Right lobe of liver (tissue), 6 donors: ENCODE measurements at regions not wholly inside any gene's neighbourhood (a gene's known extent, or its start where the extent isn't known, plus 50 kb on each side); places are given as distances from the start of the nearest gene placed in this dataset.

Experiments used
- ATAC-seq, 4 donors: fragments of 200-7000 bp; cut with Tn5 transposase; one replicate each; pipeline ENCODE4 v1.9.1; 2020; ENCODE audit warnings: mild to moderate bottlenecking in 4 of 4, moderate library complexity in 4 of 4
- DNase-seq, 3 donors: peaks; one replicate each; pipeline ENCODE4 v3.0.0-alpha.2; 2020
- H3K27ac ChIP-seq, 3 donors: fragments of 200-600 bp; one replicate each; pipeline ENCODE4 v1.8.0; 2022
- H3K27me3 ChIP-seq, 2 donors: fragments of 200-600 bp; one replicate each; pipeline ENCODE4 v1.8.0; 2022
- H3K36me3 ChIP-seq, 4 donors: fragments of 200-600 bp; sonication (generic) in 1 of 4; one replicate each; pipeline versions ENCODE4 v1.5.1 to v1.8.0; 2017 to 2022; ENCODE audit warnings: control low read depth in 1 of 4
- H3K4me1 ChIP-seq, 4 donors: fragments of 200-600 bp; sonication (generic) in 1 of 4; one replicate each; pipeline versions ENCODE4 v1.5.1 to v1.8.0; 2017 to 2022; ENCODE audit warnings: control low read depth in 1 of 4
- H3K4me3 ChIP-seq, 3 donors: fragments of 200-600 bp; one replicate each; pipeline ENCODE4 v1.8.0; 2022
- H3K9me3 ChIP-seq, 4 donors: fragments of 200-600 bp; sonication (generic) in 1 of 4; one replicate each; pipeline versions ENCODE4 v1.5.1 to v1.8.0; 2017 to 2022; ENCODE audit warnings: control low read depth in 1 of 4
- CTCF ChIP-seq, 4 donors: fragments of 200-600 bp in 3 of 4; fragments of 450-650 bp in 1 of 4; IDR thresholded peaks; one replicate each; pipeline versions ENCODE4 v1.5.1 to v1.8.0; 2016 to 2022; ENCODE audit warnings: antibody characterized with exemption in 4 of 4, mild to moderate bottlenecking in 2 of 4
- POLR2A ChIP-seq: fragments of 450-650 bp; IDR thresholded peaks from one replicate; pipeline ENCODE4 v1.6.1; 2017; ENCODE audit warnings: antibody characterized with exemption, mild to moderate bottlenecking
- WGBS: methylation state at CpG from one replicate; pipeline ENCODE4 v1.1.6; 2018; ENCODE audit warnings: low coverage, low lambda C conversion rate; ENCODE audit not compliant: insufficient coverage; ENCODE audit errors: missing lambda C conversion rate; 5-methylcytosine and 5-hydroxymethylcytosine counted together
- intact Hi-C, 2 donors: fragments of 100-400 bp; cut with DNase I; formaldehyde crosslinking; loops; one replicate each; pipeline versions ENCODE4 v1.11.2 to v1.14.1; 2022
- donor health status: DM: no; HTN: yes; CAD: no.
- donor health status: DM: no; HTN: no; CAD: no.
- donor health status: DM: no; HTN: no; CAD: no.
- donor health status: DM: no; HTN: yes; CAD: no.
- donor health status: DM: no; HTN: yes; CAD: no.

- intact Hi-C loops: no loop called here
- Histone ChIP-seq H3K27ac (peak overlapping the region; percentile 42 to 78 (median 77)), H3K9me3 (no peaks in the 10 kb centered on the region), H3K27me3 (no peaks in the 10 kb centered on the region), H3K36me3 (no peaks in the 10 kb centered on the region), H3K4me3 (no peak overlapping the region), H3K4me1 (peaks cover 0 to 17% (median 0%) of the 10 kb centered on the region in 4 donors)
- ATAC-seq: peak; percentile 73 to 92 (median 84)
- DNase-seq: peak in 2 of 3 donors; percentile 28 to 73
- 61% methylated on average over 2 of the region's 2 CpGs for WGBS
- TF ChIP-seq POLR2A (no peak), CTCF (IDR thresholded peaks at IDR 0.05) (no peak)
These were observed 226.6 kb upstream of the BMPER start for GRCh38 chr7:33678569-33679335.

GRCh38 chr7:33680682-33681081 is 224.7 kb upstream of the BMPER start:
- H3K4me3 ChIP-seq: no peak overlapping the region
- intact Hi-C loops: no loop called here
- TF ChIP-seq POLR2A: no peak
- TF ChIP-seq CTCF (IDR thresholded peaks at IDR 0.05): no peak
- 39% methylated on average over 2 of the region's 2 CpGs for WGBS
- H3K9me3 ChIP-seq: no peaks in the 10 kb centered on the region
- no peaks in the 10 kb centered on the region for H3K36me3 ChIP-seq
- peaks cover 0 to 17% (median 0%) of the 10 kb centered on the region in 4 donors for H3K4me1 ChIP-seq
- DNase-seq: no peak
- no peak overlapping the region for H3K27ac ChIP-seq
- H3K27me3 ChIP-seq: no peaks in the 10 kb centered on the region
- ATAC-seq: peak in 3 of 4 donors; percentile 46 to 68 (median 62)

- Histone ChIP-seq H3K9me3 (no peaks in the 10 kb centered on the region), H3K36me3 (no peaks in the 10 kb centered on the region), H3K27ac (no peak overlapping the region), H3K4me3 (no peak overlapping the region), H3K4me1 (no peaks in the 10 kb centered on the region), H3K27me3 (no peaks in the 10 kb centered on the region)
- DNase-seq (no peak), ATAC-seq (no peak)
- TF ChIP-seq POLR2A: no peak
- no peak for TF ChIP-seq CTCF (IDR thresholded peaks at IDR 0.05)
- WGBS: 89% methylated on average over 9 of the region's 9 CpGs
- intact Hi-C loops: no loop called here
These were observed 219.8 kb upstream of the BMPER start for GRCh38 chr7:33685503-33685902.

GRCh38 chr7:33685981-33686683 is 219.2 kb upstream of the BMPER start:
- ATAC-seq: peak in 3 of 4 donors; percentile 31 to 71 (median 36)
- Histone ChIP-seq H3K27me3 (no peaks in the 10 kb centered on the region), H3K4me1 (no peaks in the 10 kb centered on the region), H3K9me3 (no peaks in the 10 kb centered on the region), H3K36me3 (no peaks in the 10 kb centered on the region), H3K4me3 (no peak overlapping the region), H3K27ac (no peak overlapping the region)
- no peak for DNase-seq
- TF ChIP-seq POLR2A (no peak), CTCF (IDR thresholded peaks at IDR 0.05) (no peak)
- intact Hi-C loops: no loop called here
- WGBS: 79% methylated on average over 11 of the region's 17 CpGs
